ENCODE measurements at regions not wholly inside any gene's neighbourhood (a gene's known extent, or its start where the extent isn't known, plus 50 kb on each side); places are given as distances from the start of the nearest gene placed in this dataset.

- Histone ChIP-seq H3K4me2 (ENCODE audit: control insufficient read depth, insufficient read depth) (no peak overlapping the region), H4K20me1 (ENCODE audit: control insufficient read depth, insufficient read depth) (no peaks in the 10 kb centered on the region), H2AFZ (ENCODE audit: control insufficient read depth, low read depth, low read length) (no peak overlapping the region), H3K9ac (ENCODE audit: control insufficient read depth, insufficient read depth, low read length) (no peak overlapping the region), H3K4me1 (ENCODE audit: control insufficient read depth, insufficient read depth, low read length) (no peaks in the 10 kb centered on the region), H3K27me3 (replicated peaks in 1 of 2; ENCODE audit: control insufficient read depth in 2 of 2, insufficient read depth in 2 of 2, low read length in 1 of 2) (no peaks in the 10 kb centered on the region), H3K27ac (ENCODE audit: control insufficient read depth, insufficient read depth) (no peak overlapping the region), H3K79me2 (ENCODE audit: control insufficient read depth, insufficient read depth, low read length) (no peaks in the 10 kb centered on the region), H3K4me3 (no peak overlapping the region), H3K9me3 (replicated peaks; ENCODE audit: control insufficient read depth, insufficient read depth, low read length) (no peaks in the 10 kb centered on the region), H3K36me3 (ENCODE audit: control insufficient read depth in 2 of 2, insufficient read depth in 2 of 2, low read length in 1 of 2) (no peaks in the 10 kb centered on the region)
- no TSS peak for BruUV-seq (replicated peaks)
- ChIA-PET RAD21 (ENCODE audit: unreplicated experiment) (no interaction called here), SMC1A (ENCODE audit: uncharacterized antibody, unreplicated experiment) (no interaction called here), POLR2A (no interaction called here), CTCF (no interaction called here)
- TF ChIP-seq ZSCAN29 (IDR thresholded peaks at IDR 0.05) (no peak), ATF2 (IDR thresholded peaks at IDR 0.05; ENCODE audit: low read length) (no peak), CREB1 (IDR thresholded peaks at IDR 0.05; ENCODE audit: low read depth) (no peak), ATF3 (IDR thresholded peaks at IDR 0.05; ENCODE audit: borderline replicate concordance, extremely low read depth, low read depth, low read length) (no peak), POU2F2 (IDR thresholded peaks at IDR 0.05; ENCODE audit: borderline replicate concordance, low read depth, low read length) (no peak)
- no peak for DNase-seq (ENCODE audit: low read depth, low spot score)
- intact Hi-C loops (cut with micrococcal nuclease; ENCODE audit: unreplicated experiment): no loop called here
- in situ Hi-C loops (cut with MboI): no loop called here
- no peak for ATAC-seq
- FAIRE-seq: no peak
Measured at GRCh38 chr6:67331304-67331703, 1303.8 kb upstream of the ADGRB3 start.

DNA sequence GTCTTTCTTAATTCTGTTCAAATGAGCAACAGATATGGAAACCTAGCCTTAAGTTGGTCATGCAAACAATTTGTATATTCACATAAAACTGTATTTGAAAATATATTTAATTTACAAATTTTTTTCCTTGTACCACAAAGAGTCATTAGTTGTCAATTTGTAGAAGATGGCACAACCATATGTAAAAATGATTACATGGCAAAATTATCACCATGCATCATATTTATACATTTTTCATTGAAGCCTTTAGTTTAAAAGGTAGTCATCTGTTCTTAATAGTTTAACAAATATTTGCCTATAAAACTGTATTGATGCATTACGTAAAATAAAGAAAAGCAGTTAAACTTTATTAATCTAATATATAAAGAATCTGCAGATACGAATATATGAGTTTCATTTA is 1306.8 kb upstream of the ADGRB3 start:
- POLR2A ChIA-PET: no interaction called here
- no peak for TF ChIP-seq HDAC6 (IDR thresholded peaks at IDR 0.05; ENCODE audit: unreplicated experiment)
- no peak for TF ChIP-seq ASH2L (IDR thresholded peaks at IDR 0.05; ENCODE audit: borderline replicate concordance, low read depth)
- no peak for TF ChIP-seq JUNB (IDR thresholded peaks at IDR 0.05)
- no peak for TF ChIP-seq TCF3 (IDR thresholded peaks at IDR 0.05; ENCODE audit: borderline replicate concordance, insufficient read depth, low read depth, low read length)
- TF ChIP-seq YY1 (IDR thresholded peaks at IDR 0.05; ENCODE audit: low read depth, low read length): no peak
- TF ChIP-seq NFYA (IDR thresholded peaks at IDR 0.05; ENCODE audit: borderline replicate concordance, low read depth, low read length): no peak
- no peak for TF ChIP-seq LARP7 (IDR thresholded peaks at IDR 0.05)
- TF ChIP-seq CBX5 (IDR thresholded peaks at IDR 0.05; ENCODE audit: low read depth): no peak
- no peak for TF ChIP-seq NR2C1 (IDR thresholded peaks at IDR 0.05)
- TF ChIP-seq FOXM1 (IDR thresholded peaks at IDR 0.05; ENCODE audit: low read depth, low read length): no peak
- no peak for TF ChIP-seq MYB (IDR thresholded peaks at IDR 0.05; ENCODE audit: borderline replicate concordance, low read depth, low read length)
- no peak for TF ChIP-seq BMI1 (IDR thresholded peaks at IDR 0.05; ENCODE audit: borderline replicate concordance)

More for the DNA sequence above, 1306.8 kb upstream of the ADGRB3 start:
- Histone ChIP-seq H3K9me3 (replicated peaks; ENCODE audit: control insufficient read depth, insufficient read depth, low read length) (no peaks in the 10 kb centered on the region), H3K4me3 (no peak overlapping the region), H3K27ac (ENCODE audit: control insufficient read depth, insufficient read depth) (no peak overlapping the region), H3K79me2 (ENCODE audit: control insufficient read depth, insufficient read depth, low read length) (no peaks in the 10 kb centered on the region), H3K36me3 (ENCODE audit: control insufficient read depth in 2 of 2, insufficient read depth in 2 of 2, low read length in 1 of 2) (no peaks in the 10 kb centered on the region), H4K20me1 (ENCODE audit: control insufficient read depth, insufficient read depth) (no peaks in the 10 kb centered on the region), H3K9ac (ENCODE audit: control insufficient read depth, insufficient read depth, low read length) (no peak overlapping the region), H3K4me1 (ENCODE audit: control insufficient read depth, insufficient read depth, low read length) (no peaks in the 10 kb centered on the region), H3K4me2 (ENCODE audit: control insufficient read depth, insufficient read depth) (no peak overlapping the region), H3K27me3 (replicated peaks in 1 of 2; ENCODE audit: control insufficient read depth in 2 of 2, insufficient read depth in 2 of 2, low read length in 1 of 2) (no peaks in the 10 kb centered on the region), H2AFZ (ENCODE audit: control insufficient read depth, low read depth, low read length) (no peak overlapping the region)
- ChIA-PET SMC1A (ENCODE audit: uncharacterized antibody, unreplicated experiment) (no interaction called here), CTCF (no interaction called here), RAD21 (ENCODE audit: unreplicated experiment) (no interaction called here)
- WGBS (ENCODE audit: insufficient coverage, insufficient replicate concordance, low lambda C conversion rate, missing lambda C conversion rate): 41% methylated on average over 2 of the region's 2 CpGs
- DNase-seq (ENCODE audit: low read depth, low spot score) (no peak), ATAC-seq (no peak), FAIRE-seq (no peak)
- in situ Hi-C loops (cut with MboI) (no loop called here), intact Hi-C loops (cut with micrococcal nuclease; ENCODE audit: unreplicated experiment) (no loop called here)
- BruUV-seq (replicated peaks): no TSS peak
